ENCODE measurements at regions not wholly inside any gene's neighbourhood (a gene's known extent, or its start where the extent isn't known, plus 50 kb on each side); places are given as distances from the start of the nearest gene placed in this dataset.

DNA sequence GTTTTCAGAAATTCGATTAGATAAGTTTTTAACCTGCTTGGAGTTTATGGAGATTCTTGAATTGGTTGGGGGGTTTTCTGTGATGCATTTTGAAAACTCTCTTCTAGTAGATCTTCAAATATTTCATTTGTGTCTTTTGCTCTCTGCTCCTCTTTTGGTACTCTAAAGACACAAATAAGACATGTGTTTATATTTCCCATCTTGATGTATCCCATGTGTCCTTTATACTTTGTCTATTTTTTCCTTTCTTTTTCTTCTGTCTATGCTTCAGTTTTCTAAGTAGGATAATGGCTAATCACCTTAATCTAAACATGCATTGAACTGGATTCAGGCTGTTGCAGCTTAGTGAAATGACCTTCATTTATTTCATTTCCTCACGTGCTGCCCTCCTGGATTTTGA lies 63.8 kb upstream of the C1orf87 start:
- TF ChIP-seq ZNF707 (tag by site-specific recombination; IDR thresholded peaks at IDR 0.05) (no peak), GFI1B (tag by site-specific recombination; IDR thresholded peaks at IDR 0.05) (no peak), ZNF596 (tag by site-specific recombination; IDR thresholded peaks at IDR 0.05) (no peak), ZFP3 (tag by site-specific recombination; IDR thresholded peaks at IDR 0.05; ENCODE audit: low read depth) (no peak), ZNF521 (tag by site-specific recombination; IDR thresholded peaks at IDR 0.05) (no peak), INSM2 (tag by site-specific recombination; IDR thresholded peaks at IDR 0.05) (no peak), ZNF585B (tag by site-specific recombination; IDR thresholded peaks at IDR 0.05) (no peak), ZBTB49 (tag by site-specific recombination; IDR thresholded peaks at IDR 0.05; ENCODE audit: low read depth) (no peak), ZNF626 (tag by site-specific recombination; IDR thresholded peaks at IDR 0.05) (no peak), ZNF121 (tag by site-specific recombination; IDR thresholded peaks at IDR 0.05) (no peak), ZBTB6 (tag by site-specific recombination; IDR thresholded peaks at IDR 0.05) (no peak)
- TF ChIP-seq, protein P1, sequence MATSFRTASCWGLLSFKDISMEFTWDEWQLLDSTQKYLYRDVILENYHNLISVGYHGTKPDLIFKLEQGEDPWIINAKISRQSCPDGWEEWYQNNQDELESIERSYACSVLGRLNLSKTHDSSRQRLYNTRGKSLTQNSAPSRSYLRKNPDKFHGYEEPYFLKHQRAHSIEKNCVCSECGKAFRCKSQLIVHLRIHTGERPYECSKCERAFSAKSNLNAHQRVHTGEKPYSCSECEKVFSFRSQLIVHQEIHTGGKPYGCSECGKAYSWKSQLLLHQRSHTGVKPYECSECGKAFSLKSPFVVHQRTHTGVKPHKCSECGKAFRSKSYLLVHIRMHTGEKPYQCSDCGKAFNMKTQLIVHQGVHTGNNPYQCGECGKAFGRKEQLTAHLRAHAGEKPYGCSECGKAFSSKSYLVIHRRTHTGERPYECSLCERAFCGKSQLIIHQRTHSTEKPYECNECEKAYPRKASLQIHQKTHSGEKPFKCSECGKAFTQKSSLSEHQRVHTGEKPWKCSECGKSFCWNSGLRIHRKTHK (tag by site-specific recombination; IDR thresholded peaks at IDR 0.05), result no peak
- TF ChIP-seq, protein P2, sequence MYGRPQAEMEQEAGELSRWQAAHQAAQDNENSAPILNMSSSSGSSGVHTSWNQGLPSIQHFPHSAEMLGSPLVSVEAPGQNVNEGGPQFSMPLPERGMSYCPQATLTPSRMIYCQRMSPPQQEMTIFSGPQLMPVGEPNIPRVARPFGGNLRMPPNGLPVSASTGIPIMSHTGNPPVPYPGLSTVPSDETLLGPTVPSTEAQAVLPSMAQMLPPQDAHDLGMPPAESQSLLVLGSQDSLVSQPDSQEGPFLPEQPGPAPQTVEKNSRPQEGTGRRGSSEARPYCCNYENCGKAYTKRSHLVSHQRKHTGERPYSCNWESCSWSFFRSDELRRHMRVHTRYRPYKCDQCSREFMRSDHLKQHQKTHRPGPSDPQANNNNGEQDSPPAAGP (tag by site-specific recombination; IDR thresholded peaks at IDR 0.05), result no peak
- TF ChIP-seq, protein P3, sequence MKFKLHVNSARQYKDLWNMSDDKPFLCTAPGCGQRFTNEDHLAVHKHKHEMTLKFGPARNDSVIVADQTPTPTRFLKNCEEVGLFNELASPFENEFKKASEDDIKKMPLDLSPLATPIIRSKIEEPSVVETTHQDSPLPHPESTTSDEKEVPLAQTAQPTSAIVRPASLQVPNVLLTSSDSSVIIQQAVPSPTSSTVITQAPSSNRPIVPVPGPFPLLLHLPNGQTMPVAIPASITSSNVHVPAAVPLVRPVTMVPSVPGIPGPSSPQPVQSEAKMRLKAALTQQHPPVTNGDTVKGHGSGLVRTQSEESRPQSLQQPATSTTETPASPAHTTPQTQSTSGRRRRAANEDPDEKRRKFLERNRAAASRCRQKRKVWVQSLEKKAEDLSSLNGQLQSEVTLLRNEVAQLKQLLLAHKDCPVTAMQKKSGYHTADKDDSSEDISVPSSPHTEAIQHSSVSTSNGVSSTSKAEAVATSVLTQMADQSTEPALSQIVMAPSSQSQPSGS (tag by site-specific recombination; IDR thresholded peaks at IDR 0.05; ENCODE audit: low read depth), result no peak
- no peaks in the 10 kb centered on the region for H3K9me3 ChIP-seq (ENCODE audit: control insufficient read depth, insufficient read depth, low read depth, low read length)
- no peak overlapping the region for H3K4me3 ChIP-seq (ENCODE audit: low read depth, low read length)
- H3K4me1 ChIP-seq (ENCODE audit: control insufficient read depth, insufficient read depth, low read length), result no peaks in the 10 kb centered on the region
- no peaks in the 10 kb centered on the region for H3K36me3 ChIP-seq (ENCODE audit: control insufficient read depth in 2 of 2, insufficient read depth in 1 of 2, low read length in 2 of 2)
- H3K27ac ChIP-seq (ENCODE audit: extremely low read depth, low read depth, low read length), result no peak overlapping the region
- POLR2A ChIA-PET, result no interaction called here
- CTCF ChIA-PET, result interaction anchor here (0.7 kb wide), 1 partner anchor 186 kb away, joined by 4 read pairs; no protein-coding TSS in a partner anchor

- H3K4me3 ChIP-seq (ENCODE audit: low read depth, low read length), result no peak overlapping the region
- H3K27ac ChIP-seq (ENCODE audit: extremely low read depth, low read depth, low read length), result no peak overlapping the region
- H3K36me3 ChIP-seq (ENCODE audit: control insufficient read depth in 2 of 2, insufficient read depth in 1 of 2, low read length in 2 of 2), result no peaks in the 10 kb centered on the region
- no peaks in the 10 kb centered on the region for H3K9me3 ChIP-seq (ENCODE audit: control insufficient read depth, insufficient read depth, low read depth, low read length)
- ChIA-PET POLR2A (no interaction called here), CTCF (no interaction called here)
- no peaks in the 10 kb centered on the region for H3K4me1 ChIP-seq (ENCODE audit: control insufficient read depth, insufficient read depth, low read length)
- TF ChIP-seq ZNF555 (tag by site-specific recombination; conservative IDR thresholded peaks at IDR 0.05) (no peak), YY2 (tag by site-specific recombination; IDR thresholded peaks at IDR 0.05) (no peak), PRDM4 (tag by site-specific recombination; IDR thresholded peaks at IDR 0.05) (no peak), ZSCAN23 (tag by site-specific recombination; IDR thresholded peaks at IDR 0.05) (no peak), ELK4 (IDR thresholded peaks at IDR 0.05; ENCODE audit: borderline replicate concordance, low read depth, low read length) (no peak), ZNF404 (tag by site-specific recombination; IDR thresholded peaks at IDR 0.05) (no peak)
- TF ChIP-seq, protein P4, sequence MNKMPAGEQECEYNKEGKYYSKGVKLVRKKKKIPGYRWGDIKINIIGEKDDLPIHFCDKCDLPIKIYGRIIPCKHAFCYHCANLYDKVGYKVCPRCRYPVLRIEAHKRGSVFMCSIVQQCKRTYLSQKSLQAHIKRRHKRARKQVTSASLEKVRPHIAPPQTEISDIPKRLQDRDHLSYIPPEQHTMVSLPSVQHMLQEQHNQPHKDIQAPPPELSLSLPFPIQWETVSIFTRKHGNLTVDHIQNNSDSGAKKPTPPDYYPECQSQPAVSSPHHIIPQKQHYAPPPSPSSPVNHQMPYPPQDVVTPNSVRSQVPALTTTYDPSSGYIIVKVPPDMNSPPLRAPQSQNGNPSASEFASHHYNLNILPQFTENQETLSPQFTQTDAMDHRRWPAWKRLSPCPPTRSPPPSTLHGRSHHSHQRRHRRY (tag by site-specific recombination; IDR thresholded peaks at IDR 0.05), result no peak
Measured at GRCh38 chr1:60136395-60136794, 62.8 kb upstream of the C1orf87 start.

Data from HEK293 (cell line).